RCC 7860 (cell line): ENCODE measurements at regions not wholly inside any gene's neighbourhood (a gene's known extent, or its start where the extent isn't known, plus 50 kb on each side); places are given as distances from the start of the nearest gene placed in this dataset.

Experiments used
- DNase-seq: peaks from one replicate; pipeline ENCODE4 v3.0.0-alpha.2; 2015; ENCODE audit warnings: low spot score
- FAIRE-seq: peaks from 2 replicates; lab custom pipeline; 2012; peaks lifted over from hg19 to GRCh38; lab: Jason Lieb, UNC

DNA sequence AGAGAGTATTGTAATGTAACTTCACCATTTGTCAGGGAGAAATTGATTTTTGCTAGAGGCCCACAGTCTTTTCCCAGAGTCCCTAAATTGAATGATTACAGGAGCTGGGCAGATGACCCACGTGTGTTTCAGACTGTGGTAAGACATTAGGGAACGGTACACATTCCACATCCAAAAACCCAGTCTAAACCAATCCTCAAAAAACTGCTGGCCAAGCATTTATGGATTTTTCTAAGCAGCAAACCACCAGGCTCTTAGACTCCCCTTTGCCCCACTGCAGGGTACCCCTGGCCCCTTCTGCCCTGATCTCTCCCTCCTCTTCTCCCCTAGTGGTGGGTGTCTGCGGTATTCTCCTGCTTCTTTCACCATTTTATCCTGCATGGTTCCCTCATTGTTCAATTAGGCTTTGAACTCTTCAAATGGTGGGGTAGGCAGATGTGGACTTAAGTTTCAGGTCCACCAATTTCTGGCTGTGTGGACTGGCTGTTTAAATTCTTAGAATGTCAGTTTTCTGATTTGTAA is 135.5 kb upstream of the SORCS3 start:
- FAIRE-seq (no peak), DNase-seq (no peak)

DNA sequence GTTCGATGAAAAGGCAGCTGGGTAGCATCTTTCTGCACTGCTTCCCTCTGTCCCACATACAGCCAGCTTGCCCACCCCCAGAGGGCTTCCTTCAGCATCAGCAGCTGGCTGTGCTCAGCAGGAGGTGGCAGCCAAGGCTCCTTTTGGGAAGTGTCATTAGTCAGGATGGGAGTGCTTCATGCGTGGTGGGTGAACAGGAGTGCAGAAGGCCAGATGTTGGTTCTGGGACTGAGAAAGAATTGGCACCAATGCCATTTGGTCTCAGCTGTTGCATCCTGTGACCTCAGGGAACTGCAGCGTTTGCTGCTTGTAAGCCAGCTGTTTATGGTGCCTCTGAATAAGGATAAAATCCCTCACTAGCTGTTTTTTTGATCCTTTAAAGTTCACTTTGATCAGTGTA is 131.1 kb upstream of the SORCS3 start:
- FAIRE-seq, result no peak
- DNase-seq, result no peak

DNA sequence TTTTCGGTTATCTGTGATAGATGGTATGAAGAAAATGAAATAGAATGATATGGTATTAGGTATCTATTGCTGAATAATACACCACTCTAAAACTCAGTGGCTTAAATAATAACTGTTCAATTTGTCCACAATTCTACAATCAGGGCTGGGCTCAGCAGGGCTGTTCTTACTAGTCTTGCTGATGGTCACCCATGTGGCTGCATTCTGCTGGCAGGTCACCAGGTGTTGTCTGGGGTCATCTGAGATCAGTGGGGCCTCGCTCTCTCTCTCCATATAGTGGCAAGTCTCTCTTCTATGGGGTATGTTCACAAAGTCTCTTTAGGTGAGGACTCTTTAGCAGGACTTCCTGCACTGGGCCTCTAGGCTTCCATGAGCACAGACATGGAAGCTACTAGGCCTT is 130.4 kb upstream of the SORCS3 start:
- FAIRE-seq (no peak), DNase-seq (no peak)

DNA sequence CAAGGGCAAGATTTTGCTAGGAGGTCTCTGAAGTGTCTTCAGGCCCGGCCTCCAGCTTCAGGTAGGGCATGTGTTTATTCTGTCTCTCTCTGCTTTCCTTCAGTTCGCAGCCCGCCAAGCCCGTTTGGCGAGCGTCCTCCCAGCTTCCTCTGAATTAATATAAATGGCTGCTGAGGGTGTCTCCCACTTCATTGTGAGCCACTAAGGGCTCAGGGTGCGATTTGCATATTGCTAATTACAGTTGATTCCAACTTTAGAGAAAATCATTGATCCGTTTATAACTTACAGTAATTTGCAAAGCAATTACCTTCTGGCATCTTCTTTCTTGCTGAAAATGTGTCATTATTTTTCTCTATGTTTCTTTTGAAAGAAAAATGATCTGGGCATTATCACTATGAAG is 128.3 kb upstream of the SORCS3 start:
- no peak for FAIRE-seq
- no peak for DNase-seq

DNA sequence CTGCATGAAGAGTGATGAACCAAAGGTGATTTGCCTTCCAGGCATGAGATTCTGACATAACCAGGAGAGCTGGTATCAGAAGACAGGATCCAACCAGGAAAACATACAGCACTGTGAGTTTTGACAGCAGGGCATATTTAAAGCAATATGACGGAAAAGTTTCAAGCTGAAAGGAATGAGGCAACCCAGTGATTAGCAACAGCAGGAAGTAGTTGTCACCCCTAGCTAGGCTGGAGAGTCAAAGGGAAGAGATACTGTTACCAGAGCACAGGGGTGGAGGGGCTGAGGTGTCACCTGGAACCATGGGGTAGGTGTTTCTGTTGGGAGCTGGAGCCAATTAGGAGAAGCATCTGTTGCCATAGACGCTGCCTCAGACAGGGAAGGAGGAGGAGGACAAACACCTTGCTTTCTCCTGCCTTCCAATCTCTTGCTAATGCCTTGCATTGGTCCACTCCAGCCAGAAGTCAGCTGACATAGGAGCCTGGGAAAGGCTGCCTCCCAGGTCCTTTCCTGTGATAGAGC is 125.4 kb upstream of the SORCS3 start:
- no peak for DNase-seq

DNA sequence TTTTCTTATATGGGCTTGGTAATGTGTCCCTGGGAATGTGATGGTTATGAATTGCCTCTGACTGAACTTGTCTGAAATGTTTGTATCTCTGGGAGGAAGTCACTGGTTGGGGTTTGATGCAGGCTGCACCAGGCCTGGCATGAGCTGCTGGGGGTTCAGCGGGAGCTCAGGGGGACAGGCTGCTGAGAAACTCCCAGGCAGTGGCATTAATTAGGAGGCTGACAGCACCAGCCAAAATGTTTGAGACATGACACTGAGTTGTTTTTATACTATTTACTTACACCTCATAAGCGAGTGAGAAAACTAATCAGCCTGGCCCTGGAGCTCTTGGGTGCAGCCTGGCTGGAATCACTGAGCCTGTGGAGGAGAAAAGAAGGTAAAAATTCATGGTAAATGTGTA is 124.1 kb upstream of the SORCS3 start:
- DNase-seq (no peak), FAIRE-seq (no peak)

More for the DNA sequence above, 125.4 kb upstream of the SORCS3 start:
- no peak for FAIRE-seq

DNA sequence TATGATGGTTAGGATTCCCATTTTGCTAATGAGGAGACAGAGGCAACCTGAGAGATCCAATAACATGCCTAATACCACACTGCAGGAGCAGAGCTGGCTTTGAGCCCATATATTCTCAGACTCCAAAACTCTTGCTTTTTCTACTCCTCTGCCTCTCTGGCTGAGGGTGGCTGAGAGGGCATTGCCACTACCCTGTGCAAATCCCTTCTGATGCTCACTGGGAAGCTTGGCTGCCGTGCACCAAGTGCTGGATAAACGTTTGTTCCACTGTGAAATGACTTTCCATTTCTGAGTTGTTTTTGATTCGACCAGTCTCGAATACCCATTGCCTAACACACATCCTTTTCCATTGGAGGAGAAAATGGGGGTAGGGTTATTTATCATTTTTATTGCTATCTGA is 123.1 kb upstream of the SORCS3 start:
- FAIRE-seq (no peak), DNase-seq (no peak)

DNA sequence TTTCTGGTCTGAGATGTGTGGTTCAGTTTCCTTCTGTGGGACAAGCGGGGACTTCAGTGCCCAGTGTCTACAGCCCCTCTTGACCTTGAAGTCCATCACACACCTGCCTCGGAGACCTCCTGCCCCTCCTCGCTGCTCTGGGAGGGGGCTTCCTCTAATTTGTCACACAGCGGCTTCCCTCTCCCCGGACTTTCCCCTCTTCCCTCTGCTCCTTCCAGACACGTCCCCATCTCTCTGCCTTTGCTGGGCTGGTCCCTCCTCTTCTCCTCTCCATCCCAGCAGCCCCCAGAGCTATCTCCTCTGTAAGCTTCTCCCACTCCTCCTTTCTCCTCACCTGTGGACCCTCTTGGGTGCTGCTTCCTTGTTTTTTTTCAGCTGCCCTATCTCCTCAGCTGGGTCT is 122.2 kb upstream of the SORCS3 start:
- FAIRE-seq, result no peak
- no peak for DNase-seq

DNA sequence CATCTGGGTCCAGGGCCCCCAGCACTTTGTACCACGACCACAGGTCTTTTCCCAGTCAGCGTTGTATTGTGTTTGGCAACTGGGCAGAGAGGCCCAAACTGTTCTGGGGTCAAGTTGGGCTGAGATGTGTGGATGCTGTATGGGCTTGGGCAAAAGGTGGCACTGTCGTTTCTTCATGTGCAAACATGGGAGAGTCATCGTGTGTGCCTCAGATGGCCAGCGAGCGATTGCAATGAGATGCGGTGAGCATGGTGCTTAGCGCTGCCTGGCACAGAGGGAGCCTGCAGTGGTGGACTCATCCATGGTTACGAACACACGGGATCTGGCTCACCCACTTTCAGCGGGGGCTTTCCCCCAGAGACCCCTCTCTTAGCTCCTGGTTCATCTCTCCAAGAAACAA is 120.4 kb upstream of the SORCS3 start:
- no peak for FAIRE-seq
- no peak for DNase-seq

DNA sequence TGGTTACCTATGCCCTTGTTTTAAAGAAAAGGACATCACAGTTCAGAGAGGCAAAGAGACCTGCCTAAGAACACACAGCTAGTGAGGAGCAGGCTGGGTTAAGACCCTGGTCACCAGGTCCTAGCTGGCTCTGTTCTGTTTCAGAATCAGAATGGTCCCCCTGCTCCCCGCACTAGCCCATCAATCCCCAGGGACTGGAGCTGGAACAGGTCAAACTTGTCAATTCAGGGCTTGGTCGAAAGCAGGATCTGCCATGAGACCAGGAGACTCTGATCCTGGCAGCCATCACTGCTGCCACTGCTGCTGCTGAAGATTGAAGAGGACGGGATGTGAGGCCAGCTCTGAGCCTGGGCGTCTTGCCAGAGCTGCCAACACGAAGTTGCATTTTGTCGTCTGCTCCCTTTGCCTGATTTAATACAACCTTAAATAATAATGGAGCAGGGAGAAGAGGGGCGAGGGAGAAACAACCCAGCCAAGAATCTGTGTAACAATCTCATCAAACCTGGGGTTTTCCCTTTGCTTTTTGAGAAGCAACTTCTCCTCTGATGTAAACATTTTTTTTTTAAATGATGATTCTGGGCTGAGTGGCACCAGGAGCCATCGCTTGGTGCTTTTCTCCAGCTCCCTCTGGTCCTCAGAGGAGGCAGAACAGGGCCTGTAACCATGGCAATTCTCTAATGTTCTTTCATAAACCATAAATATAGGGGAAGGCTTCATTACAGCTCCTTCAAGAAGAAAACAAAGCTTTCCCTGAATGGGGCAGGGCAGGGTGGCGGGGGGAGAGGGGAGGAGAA is 119.0 kb upstream of the SORCS3 start:
- FAIRE-seq (no peak), DNase-seq (no peak)

DNA sequence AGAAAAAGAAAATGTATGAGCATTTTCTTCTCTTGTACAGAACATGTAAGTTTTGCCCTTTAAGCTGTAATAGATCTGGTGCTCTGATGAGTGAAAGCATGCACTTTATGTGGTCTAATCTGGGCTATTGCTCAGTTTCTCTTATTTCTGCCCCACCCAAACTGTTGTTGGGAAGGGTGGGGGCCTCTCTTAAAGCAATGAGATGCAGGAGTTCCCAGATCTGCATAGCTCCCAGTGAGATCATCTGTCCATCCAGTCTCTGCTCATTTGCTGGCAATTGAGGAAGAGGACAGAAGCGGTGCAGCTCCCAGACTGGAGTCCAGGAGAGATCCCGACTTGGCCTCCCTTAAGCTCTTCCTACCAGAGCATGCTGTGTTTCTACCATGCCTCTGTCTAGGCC is 114.9 kb upstream of the SORCS3 start:
- DNase-seq (no peak), FAIRE-seq (no peak)

DNA sequence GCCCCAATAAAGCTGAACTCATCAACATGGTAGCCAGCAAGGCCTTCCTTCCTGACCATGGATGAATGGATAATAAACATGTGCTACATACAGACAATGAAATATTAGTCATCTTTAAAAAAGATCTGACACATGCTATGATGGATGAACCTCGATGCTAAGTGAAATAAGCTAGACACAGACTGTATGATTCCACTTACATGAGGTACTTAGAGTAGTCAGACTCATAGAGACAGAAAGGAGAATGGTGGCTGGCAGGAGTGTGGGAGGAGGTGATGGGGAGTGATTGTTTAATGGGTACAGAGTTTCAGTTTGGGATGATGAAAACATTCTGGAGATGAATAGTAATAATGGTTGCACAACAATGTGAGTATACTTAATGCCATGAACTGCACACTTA is 114.1 kb upstream of the SORCS3 start:
- DNase-seq, result no peak
- FAIRE-seq, result no peak

DNA sequence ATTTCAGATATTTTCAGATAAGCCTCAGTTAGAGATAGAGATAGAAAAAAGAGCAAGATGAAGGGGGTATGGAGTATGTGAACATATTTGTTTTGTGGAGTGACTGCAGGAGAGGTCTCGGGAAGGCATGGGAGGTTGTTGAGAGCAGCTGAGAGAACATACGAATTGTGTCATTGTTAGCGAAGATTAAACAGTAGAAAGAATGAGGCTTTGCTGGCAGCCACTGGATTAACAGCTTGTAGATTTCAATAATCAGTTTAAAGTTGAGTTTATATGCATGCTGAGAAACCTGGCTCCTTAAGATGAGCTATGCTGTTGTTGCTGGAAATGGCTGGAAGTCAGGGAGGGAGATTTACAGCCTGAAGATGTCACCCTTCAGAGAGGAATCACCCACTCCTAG is 100.9 kb upstream of the SORCS3 start:
- FAIRE-seq, result no peak
- no peak for DNase-seq

DNA sequence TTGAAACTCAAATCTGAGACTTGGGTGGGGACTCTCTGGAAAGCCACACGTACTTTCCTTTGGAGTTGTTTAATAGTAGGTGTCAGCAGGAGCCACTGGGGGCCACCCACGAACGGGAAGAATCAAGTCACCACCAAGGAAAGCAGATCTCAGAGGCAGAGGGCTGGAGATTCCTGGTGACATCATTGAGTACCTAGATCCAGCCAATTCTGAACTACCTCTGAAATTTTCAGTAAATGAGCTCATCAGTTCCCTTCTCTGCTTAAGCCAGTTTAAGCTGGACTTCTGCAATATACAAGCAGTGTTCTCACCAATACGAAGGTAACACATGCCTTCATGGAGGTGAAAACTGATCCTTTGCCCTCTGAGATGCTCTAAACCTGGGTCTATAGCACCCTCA is 99.3 kb upstream of the SORCS3 start:
- FAIRE-seq, result no peak

DNA sequence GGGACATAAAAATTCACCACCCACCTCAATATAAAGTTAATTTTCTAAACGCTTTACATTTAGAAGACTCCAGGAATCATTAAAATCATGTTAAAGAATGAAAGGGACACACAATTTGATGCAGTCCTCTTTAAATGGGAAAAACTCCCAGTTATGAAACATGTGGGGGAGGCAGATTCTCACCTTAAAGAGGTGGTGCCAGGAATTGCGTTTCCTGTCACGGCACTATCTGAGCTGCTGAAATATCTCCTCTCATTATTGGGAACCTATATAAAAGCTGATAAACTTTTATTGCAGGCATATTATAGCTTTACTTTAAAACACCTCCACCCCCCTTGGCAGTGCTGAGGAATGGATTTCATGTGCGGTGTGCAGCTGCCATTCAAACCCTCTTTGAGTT is 94.8 kb upstream of the SORCS3 start:
- DNase-seq (no peak), FAIRE-seq (no peak)

More for the DNA sequence above, 99.3 kb upstream of the SORCS3 start:
- no peak for DNase-seq

DNA sequence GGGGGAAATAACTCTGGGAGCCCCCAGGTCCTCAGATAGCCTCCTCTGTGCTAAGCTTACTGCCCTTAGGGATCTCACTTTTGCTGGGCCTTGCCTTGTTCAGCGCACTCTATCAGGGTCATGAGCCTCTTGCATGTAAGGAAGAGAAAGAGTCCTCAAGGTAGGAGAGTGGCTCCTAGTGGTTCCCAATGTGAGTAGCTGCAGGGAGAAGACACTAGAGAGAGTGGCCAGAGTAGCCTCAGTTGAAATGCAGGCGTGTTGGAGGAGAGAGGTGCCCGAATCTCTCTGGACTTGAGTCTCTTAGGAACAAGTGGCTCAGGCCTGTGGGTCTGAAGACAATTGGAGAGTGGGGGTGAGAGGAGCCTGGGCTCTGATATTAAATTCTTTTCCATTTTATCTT is 94.3 kb upstream of the SORCS3 start:
- no peak for FAIRE-seq
- DNase-seq, result no peak

DNA sequence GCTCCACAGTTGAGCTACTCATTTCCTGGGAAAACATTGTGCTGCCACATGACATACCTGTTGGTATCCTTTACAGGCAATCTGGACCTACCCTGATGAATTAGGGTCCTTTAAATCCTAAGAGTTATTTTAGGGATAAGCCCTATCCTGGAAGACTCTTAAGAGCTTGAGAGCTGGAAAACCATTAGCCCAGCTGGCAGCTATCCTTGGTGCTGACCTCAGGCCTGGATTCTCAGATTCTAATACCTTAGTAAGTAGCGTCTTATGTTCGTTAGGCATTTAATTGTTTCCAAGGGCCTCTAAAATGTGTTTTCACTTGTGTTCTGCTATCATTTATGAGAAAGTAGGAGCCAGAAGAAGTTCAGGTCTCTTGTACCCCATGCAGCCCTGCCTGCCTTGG is 93.0 kb upstream of the SORCS3 start:
- no peak for DNase-seq
- no peak for FAIRE-seq

DNA sequence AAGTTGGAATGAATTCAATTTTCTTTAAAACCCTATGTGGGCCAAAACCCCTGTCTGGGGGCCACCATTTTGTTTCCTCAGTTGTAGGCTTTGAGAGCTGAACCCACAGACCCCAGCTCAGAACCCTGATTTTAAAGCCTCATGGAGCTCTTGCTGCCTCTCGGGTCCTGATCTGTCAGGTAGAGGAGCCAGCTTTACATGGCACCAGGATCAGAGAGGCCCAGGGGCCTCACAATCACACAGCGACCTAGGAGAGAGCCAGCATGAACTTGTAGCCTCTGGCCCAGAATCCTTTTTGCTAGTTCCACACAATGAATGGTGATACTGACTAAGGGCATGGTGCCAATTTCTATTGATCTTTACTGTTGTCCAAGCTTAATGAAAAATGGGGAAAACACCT is 84.3 kb upstream of the SORCS3 start:
- no peak for FAIRE-seq

DNA sequence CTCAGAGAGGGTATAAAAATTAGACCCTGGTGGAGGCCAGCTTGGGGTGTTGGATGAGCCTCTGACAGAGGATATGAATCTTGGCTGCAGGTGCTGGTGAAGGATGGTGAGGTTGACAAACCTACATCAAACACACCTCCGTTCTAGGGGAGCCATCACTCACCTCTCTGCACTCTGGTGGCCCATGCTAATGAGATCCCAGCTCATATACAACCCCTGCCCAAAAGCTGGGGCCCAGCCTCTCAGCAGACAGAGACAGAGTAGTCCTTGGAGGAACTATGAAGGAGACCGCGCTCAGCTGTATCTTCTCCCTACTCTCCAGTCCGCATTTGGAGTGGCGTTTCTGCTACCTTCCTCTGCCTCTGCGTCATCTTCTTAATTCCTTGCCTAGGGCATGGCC is 83.1 kb upstream of the SORCS3 start:
- DNase-seq (no peak), FAIRE-seq (no peak)

More for the DNA sequence above, 84.3 kb upstream of the SORCS3 start:
- DNase-seq, result no peak

DNA sequence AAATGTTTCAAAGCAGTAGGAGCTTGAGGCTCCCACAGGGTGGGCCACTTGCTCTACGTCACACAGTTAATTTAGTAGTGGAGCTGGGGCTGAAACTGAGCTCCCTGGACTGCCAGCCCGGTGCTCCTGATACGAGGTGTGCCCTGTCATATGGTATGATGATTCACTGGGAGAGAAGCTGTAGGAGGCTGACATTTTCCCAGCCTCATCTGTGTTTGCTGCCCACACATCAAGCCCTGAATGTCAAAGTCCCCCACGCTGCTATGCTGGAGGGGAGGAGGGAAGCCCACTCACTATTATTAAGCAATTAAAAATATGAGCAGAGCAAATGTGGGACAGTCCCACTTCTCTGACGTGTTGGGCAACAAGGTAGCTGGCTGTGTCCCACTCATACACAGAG is 81.2 kb upstream of the SORCS3 start:
- FAIRE-seq (no peak), DNase-seq (no peak)

DNA sequence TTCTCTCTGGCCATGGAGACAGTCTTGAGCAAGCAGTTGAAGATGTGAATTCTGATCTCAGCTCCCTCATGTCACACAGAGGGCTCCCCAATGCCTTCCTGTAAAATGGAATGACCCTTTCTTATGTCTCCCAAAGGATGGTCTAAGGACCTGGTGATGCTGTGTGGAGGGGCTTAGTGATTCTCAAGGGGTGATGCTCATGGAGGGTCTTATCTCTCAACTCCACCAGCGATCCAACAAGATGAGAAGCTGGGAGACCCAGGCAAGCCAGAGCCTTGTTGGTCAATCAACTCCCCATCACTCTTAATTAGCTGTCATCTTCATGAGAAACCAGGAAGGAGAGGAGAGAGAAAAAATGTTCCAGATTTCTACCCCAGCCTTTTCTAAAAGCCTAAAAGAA is 78.0 kb upstream of the SORCS3 start:
- FAIRE-seq (no peak), DNase-seq (no peak)

DNA sequence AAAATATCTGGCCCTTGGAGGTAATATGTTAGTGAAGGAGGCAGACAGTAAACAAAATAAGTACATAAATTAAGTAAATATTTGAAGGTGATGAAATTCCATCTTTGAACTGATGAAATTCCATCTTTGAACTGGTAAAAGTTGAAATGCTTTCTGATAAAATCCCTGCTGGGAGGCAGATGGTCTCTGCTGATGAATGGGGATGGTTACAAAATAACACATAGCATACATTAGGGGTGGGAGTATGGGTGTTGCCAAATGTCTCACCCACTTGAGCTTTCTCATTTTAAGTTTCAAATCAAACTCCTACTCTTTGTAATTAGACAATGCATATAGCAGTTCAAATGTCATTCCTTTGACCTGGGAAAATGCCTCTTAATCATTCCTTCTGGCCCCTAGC is 77.5 kb upstream of the SORCS3 start:
- DNase-seq (no peak), FAIRE-seq (no peak)

DNA sequence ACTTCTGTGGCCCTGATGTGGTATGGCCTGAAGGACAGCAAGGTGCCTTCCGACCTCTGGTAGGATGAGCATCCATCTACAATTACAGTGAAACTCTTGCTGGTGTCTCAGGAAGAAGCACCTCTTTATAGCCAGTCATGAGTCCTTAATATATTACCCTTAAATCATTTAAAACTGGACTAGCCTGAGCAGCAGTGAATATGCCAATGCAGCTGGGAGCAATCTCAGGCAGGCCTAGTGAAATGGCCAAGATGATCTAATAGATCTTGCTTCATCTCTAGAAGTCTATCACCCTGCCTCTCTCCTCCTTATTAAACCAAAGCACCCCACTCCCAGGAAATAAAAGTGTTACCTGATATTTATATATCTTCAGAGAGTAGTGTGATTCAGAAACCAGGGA is 66.7 kb upstream of the SORCS3 start:
- no peak for DNase-seq
- no peak for FAIRE-seq
